Vagina (tissue), 2 donors: ENCODE measurements at regions not wholly inside any gene's neighbourhood (a gene's known extent, or its start where the extent isn't known, plus 50 kb on each side); places are given as distances from the start of the nearest gene placed in this dataset.

Source experiments
- CTCF ChIP-seq, 3 experiments: fragments of 450-650 bp in 2 of 3; fragments of 200-600 bp in 1 of 3; sonication (generic) in 1 of 3; IDR thresholded peaks; one replicate each; pipeline ENCODE4 v1.5.1; 2017 to 2019; ENCODE audit warnings: antibody characterized with exemption in 3 of 3, mild to moderate bottlenecking in 2 of 3, moderate library complexity in 2 of 3
- POLR2A ChIP-seq, 2 donors: fragments of 450-650 bp; IDR thresholded peaks; one replicate each; pipeline ENCODE4 v1.6.1; 2017; ENCODE audit warnings: antibody characterized with exemption in 2 of 2, mild to moderate bottlenecking in 2 of 2, moderate library complexity in 2 of 2
- POLR2AphosphoS5 ChIP-seq, 2 donors: sonication (generic); formaldehyde crosslinking; IDR thresholded peaks; one replicate each; pipeline ENCODE4 v1.9.0; 2017; ENCODE audit warnings: antibody characterized with exemption in 2 of 2, mild to moderate bottlenecking in 2 of 2, low read depth in 1 of 2; ENCODE audit not compliant: insufficient read depth in 1 of 2

- TF ChIP-seq POLR2AphosphoS5 (IDR thresholded peaks at IDR 0.05; ENCODE audit: insufficient read depth in 1 of 2, low read depth in 1 of 2) (no peak), POLR2A (IDR thresholded peaks at IDR 0.05) (no peak), CTCF (IDR thresholded peaks at IDR 0.05) (no peak)
Observed at GRCh38 chr1:228882041-228882770, 146.9 kb downstream of the RHOU start.
